ENCODE measurements at regions not wholly inside any gene's neighbourhood (a gene's known extent, or its start where the extent isn't known, plus 50 kb on each side); places are given as distances from the start of the nearest gene placed in this dataset.

DNA sequence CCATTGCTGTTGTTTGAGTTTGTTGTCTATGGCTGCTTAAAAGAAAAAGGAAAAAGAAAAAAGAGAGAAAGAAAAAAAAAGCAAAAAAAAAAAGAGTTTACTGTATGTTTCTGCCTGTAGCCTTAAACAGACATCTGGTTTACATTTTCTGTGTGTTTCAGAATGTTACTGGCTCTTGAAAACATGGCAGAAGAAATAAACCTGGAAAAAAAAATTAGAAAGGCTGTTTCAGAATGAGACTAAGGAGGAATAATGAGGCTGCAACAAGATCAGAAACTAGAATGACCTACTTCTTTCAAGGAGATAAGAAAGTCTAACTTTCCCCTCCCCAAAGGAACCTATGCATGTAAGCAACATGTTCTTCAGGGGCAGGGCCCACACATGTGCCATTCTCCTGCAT, 292.1 kb downstream of the DIPK2A start:
- H3K4me2 ChIP-seq: no peak overlapping the region
- no peak overlapping the region for H2AFZ ChIP-seq
- H3F3A ChIP-seq (ENCODE audit: insufficient read depth, low read depth): no peaks in the 10 kb centered on the region
- no peaks in the 10 kb centered on the region for H4K20me1 ChIP-seq (ENCODE audit: insufficient read depth)
- no peaks in the 10 kb centered on the region for H3K9me3 ChIP-seq (ENCODE audit: insufficient read depth, low read depth)
- no peak overlapping the region for H3K27ac ChIP-seq
- BruUV-seq (replicated peaks): no TSS peak
- no peaks in the 10 kb centered on the region for H3K79me2 ChIP-seq (ENCODE audit: low read depth)
- H3K4me3 ChIP-seq: no peak overlapping the region
- no peak for DNase-seq
- H3K36me3 ChIP-seq (ENCODE audit: low read depth): no peaks in the 10 kb centered on the region
- TF ChIP-seq EZH2 (IDR thresholded peaks at IDR 0.05; ENCODE audit: low read depth) (no peak), CTCF (conservative IDR thresholded peaks at IDR 0.05) (no peak)
- intact Hi-C loops (cut with micrococcal nuclease; ENCODE audit: unreplicated experiment): no loop called here
- no peaks in the 10 kb centered on the region for H3K9me2 ChIP-seq (ENCODE audit: insufficient read depth)
- ChIA-PET POLR2A (ENCODE audit: unreplicated experiment) (no interaction called here), CTCF (no interaction called here)
- no peaks in the 10 kb centered on the region for H3K27me3 ChIP-seq (ENCODE audit: insufficient read depth, low read depth)
- no peaks in the 10 kb centered on the region for H3K4me1 ChIP-seq (replicated peaks; ENCODE audit: insufficient read depth)

- Histone ChIP-seq H3K27me3 (ENCODE audit: insufficient read depth, low read depth) (no peaks in the 10 kb centered on the region), H2AFZ (no peak overlapping the region), H3K4me1 (replicated peaks; ENCODE audit: insufficient read depth) (no peaks in the 10 kb centered on the region), H3K79me2 (ENCODE audit: low read depth) (no peaks in the 10 kb centered on the region), H3K4me3 (no peak overlapping the region), H3F3A (ENCODE audit: insufficient read depth, low read depth) (no peaks in the 10 kb centered on the region), H3K27ac (no peak overlapping the region), H4K20me1 (ENCODE audit: insufficient read depth) (no peaks in the 10 kb centered on the region), H3K9me3 (ENCODE audit: insufficient read depth, low read depth) (no peaks in the 10 kb centered on the region), H3K4me2 (no peak overlapping the region), H3K36me3 (ENCODE audit: low read depth) (no peaks in the 10 kb centered on the region), H3K9me2 (ENCODE audit: insufficient read depth) (no peaks in the 10 kb centered on the region)
- no TSS peak for BruUV-seq (replicated peaks)
- ChIA-PET CTCF (no interaction called here), POLR2A (ENCODE audit: unreplicated experiment) (no interaction called here)
- TF ChIP-seq CTCF (conservative IDR thresholded peaks at IDR 0.05) (no peak), EZH2 (IDR thresholded peaks at IDR 0.05; ENCODE audit: low read depth) (no peak)
- DNase-seq: no peak
- intact Hi-C loops (cut with micrococcal nuclease; ENCODE audit: unreplicated experiment): no loop called here
These were observed 292.7 kb downstream of the DIPK2A start for GRCh38 chr3:144264350-144264749.

DNA sequence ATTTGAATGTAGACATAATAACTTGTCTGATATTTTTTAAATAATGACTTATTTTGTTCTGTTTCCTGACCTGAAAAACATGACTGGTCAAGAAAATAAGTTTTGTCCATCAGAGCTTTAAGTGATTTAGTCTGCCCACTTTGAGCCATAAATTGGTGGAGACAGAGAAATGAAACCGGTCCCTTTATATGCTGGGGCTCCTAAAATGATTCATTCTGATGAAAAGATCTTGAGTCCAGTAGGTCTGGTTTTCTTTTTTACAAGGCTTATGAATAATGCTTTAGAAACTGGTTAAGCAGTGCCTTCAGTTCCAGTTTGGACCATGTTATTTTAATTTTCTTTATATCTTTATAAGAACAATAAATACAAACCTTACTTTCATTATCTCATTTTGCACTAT, 293.2 kb downstream of the DIPK2A start:
- no peak for DNase-seq
- no peak overlapping the region for H3K27ac ChIP-seq
- POLR2A ChIA-PET (ENCODE audit: unreplicated experiment): no interaction called here
- BruUV-seq (replicated peaks): no TSS peak
- CTCF ChIA-PET: no interaction called here
- H3K27me3 ChIP-seq (ENCODE audit: insufficient read depth, low read depth): no peaks in the 10 kb centered on the region
- H3K36me3 ChIP-seq (ENCODE audit: low read depth): no peaks in the 10 kb centered on the region
- no peaks in the 10 kb centered on the region for H3K9me3 ChIP-seq (ENCODE audit: insufficient read depth, low read depth)
- intact Hi-C loops (cut with micrococcal nuclease; ENCODE audit: unreplicated experiment): no loop called here
- H3K4me1 ChIP-seq (replicated peaks; ENCODE audit: insufficient read depth): no peaks in the 10 kb centered on the region
- no peak overlapping the region for H3K4me3 ChIP-seq
- no peak overlapping the region for H3K4me2 ChIP-seq
- H3K9me2 ChIP-seq (ENCODE audit: insufficient read depth): no peaks in the 10 kb centered on the region
- no peaks in the 10 kb centered on the region for H3K79me2 ChIP-seq (ENCODE audit: low read depth)
- H3F3A ChIP-seq (ENCODE audit: insufficient read depth, low read depth): no peaks in the 10 kb centered on the region
- H2AFZ ChIP-seq: no peak overlapping the region
- H4K20me1 ChIP-seq (ENCODE audit: insufficient read depth): no peaks in the 10 kb centered on the region
- TF ChIP-seq CTCF (conservative IDR thresholded peaks at IDR 0.05) (no peak), EZH2 (IDR thresholded peaks at IDR 0.05; ENCODE audit: low read depth) (no peak)

Data from PC-9 (cell line).